ENCODE measurements at regions not wholly inside any gene's neighbourhood (a gene's known extent, or its start where the extent isn't known, plus 50 kb on each side); places are given as distances from the start of the nearest gene placed in this dataset.

DNA sequence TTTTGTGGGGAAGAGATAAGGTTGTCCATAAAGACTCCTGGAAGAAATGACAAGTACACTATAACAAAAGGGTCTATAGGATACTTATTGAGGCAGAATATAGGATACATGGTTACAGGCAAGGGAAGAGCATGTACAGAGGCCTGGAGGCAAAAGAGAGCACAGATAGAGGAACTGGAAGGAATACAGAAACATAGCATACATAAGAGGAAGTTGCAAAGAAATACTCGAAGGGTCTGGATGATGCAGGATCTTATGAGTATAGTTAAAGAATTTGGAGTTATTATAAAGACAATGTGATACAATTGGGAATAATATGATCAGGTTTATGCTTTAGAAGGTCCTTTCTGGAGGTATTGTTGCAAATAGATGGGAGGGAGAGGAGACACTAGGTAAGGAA is 592.7 kb upstream of the POU3F2 start:
- Mint-ChIP-seq H3K4me1 (ENCODE audit: low read depth) (no peaks in the 10 kb centered on the region), H3K4me3 (no peak overlapping the region), H3K27me3 (no peaks in the 10 kb centered on the region), H3K36me3 (no peaks in the 10 kb centered on the region), H3K9me3 (ENCODE audit: low read depth) (no peaks in the 10 kb centered on the region), H3K27ac (no peak overlapping the region)

DNA sequence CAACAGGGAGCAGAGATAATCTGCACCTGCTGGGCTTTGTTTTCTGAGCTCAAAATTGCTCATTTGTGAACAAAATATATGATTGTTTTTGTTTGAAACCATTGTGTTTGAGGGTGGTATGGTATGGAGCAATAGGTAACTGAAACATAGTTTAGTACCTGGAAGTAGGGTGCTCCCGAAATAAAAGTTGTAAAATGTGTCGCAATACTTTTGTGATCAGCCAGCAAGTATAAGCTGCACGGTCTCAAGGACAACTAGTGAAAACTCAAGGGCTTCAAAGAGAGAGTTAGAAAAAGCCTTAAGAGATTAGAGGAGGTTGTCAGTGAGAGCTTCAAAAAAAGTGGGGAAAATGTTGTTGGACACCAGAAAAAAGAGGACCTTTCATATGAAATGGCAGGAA is 579.8 kb upstream of the POU3F2 start:
- Mint-ChIP-seq H3K4me1 (ENCODE audit: low read depth) (no peaks in the 10 kb centered on the region), H3K9me3 (ENCODE audit: low read depth) (no peaks in the 10 kb centered on the region), H3K27ac (no peak overlapping the region), H3K36me3 (no peaks in the 10 kb centered on the region), H3K4me3 (no peak overlapping the region), H3K27me3 (no peaks in the 10 kb centered on the region)

DNA sequence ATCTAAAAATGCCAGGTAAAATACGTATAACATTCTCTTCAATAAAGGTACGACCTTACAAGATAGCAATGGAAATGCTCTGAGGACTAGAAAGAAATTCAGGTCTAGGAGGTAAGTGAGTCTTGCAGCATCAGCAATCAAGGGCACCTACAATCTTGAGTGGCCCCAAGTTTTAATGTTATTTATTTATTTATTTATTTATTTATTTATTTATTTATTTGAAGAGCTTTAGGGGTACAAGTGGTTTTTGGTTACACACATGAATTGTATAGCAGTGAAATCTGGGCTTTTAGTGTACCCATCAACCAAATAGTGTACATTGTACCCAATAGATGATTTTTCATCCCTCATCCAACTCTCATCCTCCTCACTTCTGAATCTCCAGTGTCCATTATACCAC is 574.0 kb upstream of the POU3F2 start:
- H3K27me3 Mint-ChIP-seq: no peaks in the 10 kb centered on the region
- no peak overlapping the region for H3K4me3 Mint-ChIP-seq
- H3K9me3 Mint-ChIP-seq (ENCODE audit: low read depth): no peaks in the 10 kb centered on the region
- no peak overlapping the region for H3K27ac Mint-ChIP-seq
- H3K36me3 Mint-ChIP-seq: no peaks in the 10 kb centered on the region
- H3K4me1 Mint-ChIP-seq (ENCODE audit: low read depth): no peaks in the 10 kb centered on the region

- H3K27me3 Mint-ChIP-seq: no peaks in the 10 kb centered on the region
- H3K27ac Mint-ChIP-seq: no peak overlapping the region
- no peak overlapping the region for H3K4me3 Mint-ChIP-seq
- no peaks in the 10 kb centered on the region for H3K9me3 Mint-ChIP-seq (ENCODE audit: low read depth)
- H3K4me1 Mint-ChIP-seq (ENCODE audit: low read depth): no peaks in the 10 kb centered on the region
- no peaks in the 10 kb centered on the region for H3K36me3 Mint-ChIP-seq
These were observed 562.3 kb upstream of the POU3F2 start for GRCh38 chr6:98272060-98272459.

- H3K27me3 Mint-ChIP-seq: no peaks in the 10 kb centered on the region
- H3K4me3 Mint-ChIP-seq: no peak overlapping the region
- no peaks in the 10 kb centered on the region for H3K36me3 Mint-ChIP-seq
- H3K4me1 Mint-ChIP-seq (ENCODE audit: low read depth): no peaks in the 10 kb centered on the region
- H3K9me3 Mint-ChIP-seq (ENCODE audit: low read depth): no peaks in the 10 kb centered on the region
- H3K27ac Mint-ChIP-seq: no peak overlapping the region
These were observed 559.7 kb upstream of the POU3F2 start for GRCh38 chr6:98274691-98275090.

DNA sequence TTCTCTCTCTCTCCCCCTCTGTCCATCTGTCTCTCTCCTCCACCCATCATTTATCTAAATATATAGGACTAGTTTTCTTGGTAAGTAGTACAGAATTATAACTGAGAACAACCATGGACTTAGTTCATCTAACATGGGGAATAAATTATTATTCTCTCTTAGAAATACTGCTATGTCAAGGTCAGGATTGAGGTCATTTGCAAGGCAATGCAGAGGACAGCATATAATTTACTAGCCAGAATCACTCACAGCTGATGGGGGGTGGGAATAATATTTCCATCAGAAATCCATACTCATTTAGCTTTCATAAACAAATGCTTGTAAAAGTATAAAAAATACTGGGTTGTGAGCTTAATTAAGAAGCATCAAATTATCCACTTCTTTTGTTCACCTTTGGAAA is 553.9 kb upstream of the POU3F2 start:
- Mint-ChIP-seq H3K4me1 (ENCODE audit: low read depth) (no peaks in the 10 kb centered on the region), H3K27ac (no peak overlapping the region), H3K36me3 (no peaks in the 10 kb centered on the region), H3K27me3 (no peaks in the 10 kb centered on the region), H3K4me3 (no peak overlapping the region), H3K9me3 (ENCODE audit: low read depth) (peaks cover 3% of the 10 kb centered on the region)

DNA sequence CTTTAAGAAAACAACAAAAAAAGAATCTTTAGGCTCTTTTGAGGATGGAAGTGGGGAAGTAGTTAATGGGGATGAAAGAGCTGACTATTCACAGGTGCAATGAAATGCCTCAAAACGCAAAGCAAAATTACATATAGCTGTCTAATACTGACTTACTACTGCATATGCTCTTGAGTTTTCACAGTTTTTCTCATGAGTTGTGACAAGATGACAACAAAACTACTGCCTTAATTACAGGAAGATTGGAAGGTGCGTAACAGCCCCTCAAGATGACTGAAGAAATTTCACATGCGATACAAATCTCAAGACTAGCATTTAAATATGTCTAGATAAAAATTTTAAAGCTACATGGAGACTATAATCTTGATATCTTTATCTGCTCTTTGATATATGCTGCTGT is 547.8 kb upstream of the POU3F2 start:
- Mint-ChIP-seq H3K4me3 (no peak overlapping the region), H3K9me3 (ENCODE audit: low read depth) (peaks cover 17% of the 10 kb centered on the region), H3K27ac (no peak overlapping the region), H3K4me1 (ENCODE audit: low read depth) (no peaks in the 10 kb centered on the region), H3K27me3 (no peaks in the 10 kb centered on the region), H3K36me3 (no peaks in the 10 kb centered on the region)

DNA sequence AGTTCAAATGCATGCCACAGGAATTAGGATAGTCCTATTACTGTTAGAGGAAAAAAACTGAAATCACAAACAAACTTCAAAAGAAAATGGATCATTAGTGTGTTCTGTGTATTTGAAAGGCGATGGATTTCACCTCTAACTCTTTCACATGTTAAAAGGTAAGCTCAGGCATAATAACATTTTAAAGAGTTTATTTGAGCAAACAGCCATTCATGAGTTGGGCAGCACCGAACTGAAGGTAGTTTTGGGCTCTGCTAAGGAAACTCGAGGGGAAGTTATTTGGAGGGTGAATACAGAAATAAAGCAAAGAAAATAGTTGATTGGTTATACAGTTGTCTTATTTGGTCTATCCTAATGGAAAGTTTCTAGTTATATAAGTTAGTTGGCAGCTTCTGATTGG is 546.5 kb upstream of the POU3F2 start:
- no peak overlapping the region for H3K4me3 Mint-ChIP-seq
- no peaks in the 10 kb centered on the region for H3K27me3 Mint-ChIP-seq
- no peaks in the 10 kb centered on the region for H3K36me3 Mint-ChIP-seq
- no peak overlapping the region for H3K27ac Mint-ChIP-seq
- H3K4me1 Mint-ChIP-seq (ENCODE audit: low read depth): no peaks in the 10 kb centered on the region
- H3K9me3 Mint-ChIP-seq (ENCODE audit: low read depth): peaks cover 17% of the 10 kb centered on the region

DNA sequence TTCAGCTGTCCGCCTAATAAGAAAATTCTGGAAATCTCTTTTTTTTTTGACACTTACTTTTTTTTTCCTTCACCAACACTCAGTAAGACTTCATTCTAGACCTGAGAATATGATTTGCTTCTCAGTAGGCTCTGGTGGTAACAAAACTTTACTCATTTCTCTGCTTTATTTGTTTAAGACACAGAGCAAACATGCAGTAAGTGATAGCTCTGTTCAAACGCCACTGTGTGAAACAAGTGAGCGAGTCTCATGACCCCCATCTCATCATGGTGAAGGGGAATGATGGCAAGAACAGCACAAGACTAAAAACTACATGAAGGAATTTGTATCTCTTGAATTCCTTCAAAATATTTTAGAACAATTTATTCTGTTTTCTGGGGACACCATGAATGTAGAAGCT is 541.6 kb upstream of the POU3F2 start:
- Mint-ChIP-seq H3K9me3 (ENCODE audit: low read depth) (peaks cover 7% of the 10 kb centered on the region), H3K4me1 (ENCODE audit: low read depth) (no peaks in the 10 kb centered on the region), H3K36me3 (no peaks in the 10 kb centered on the region), H3K27me3 (no peaks in the 10 kb centered on the region), H3K4me3 (no peak overlapping the region), H3K27ac (no peak overlapping the region)

- Mint-ChIP-seq H3K9me3 (ENCODE audit: low read depth) (no peaks in the 10 kb centered on the region), H3K36me3 (no peaks in the 10 kb centered on the region), H3K4me1 (ENCODE audit: low read depth) (no peaks in the 10 kb centered on the region), H3K4me3 (no peak overlapping the region), H3K27me3 (no peaks in the 10 kb centered on the region), H3K27ac (no peak overlapping the region)
These were observed 538.7 kb upstream of the POU3F2 start for GRCh38 chr6:98295515-98296175.

DNA sequence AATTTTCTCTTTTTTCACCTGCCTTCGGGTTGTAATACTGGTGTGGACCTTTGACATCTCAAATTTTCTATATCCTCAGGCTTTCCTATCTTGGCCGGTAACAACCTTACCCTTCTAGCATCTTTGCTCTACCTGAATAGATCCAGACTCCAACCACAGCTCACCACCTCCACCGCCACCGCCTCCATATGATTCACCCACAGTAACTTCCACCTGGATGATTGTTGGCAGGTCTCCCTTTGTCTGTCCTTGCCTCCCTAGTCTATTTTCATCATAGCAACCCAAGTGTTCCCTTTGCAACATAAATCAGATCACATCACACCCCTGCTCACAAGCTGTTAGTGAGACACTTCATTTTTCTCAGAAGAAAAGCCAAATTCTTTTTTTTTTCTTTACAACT is 525.8 kb upstream of the POU3F2 start:
- Mint-ChIP-seq H3K9me3 (ENCODE audit: low read depth) (peaks cover 13% of the 10 kb centered on the region), H3K36me3 (no peaks in the 10 kb centered on the region), H3K4me3 (no peak overlapping the region), H3K27ac (no peak overlapping the region), H3K27me3 (no peaks in the 10 kb centered on the region), H3K4me1 (ENCODE audit: low read depth) (no peaks in the 10 kb centered on the region)

DNA sequence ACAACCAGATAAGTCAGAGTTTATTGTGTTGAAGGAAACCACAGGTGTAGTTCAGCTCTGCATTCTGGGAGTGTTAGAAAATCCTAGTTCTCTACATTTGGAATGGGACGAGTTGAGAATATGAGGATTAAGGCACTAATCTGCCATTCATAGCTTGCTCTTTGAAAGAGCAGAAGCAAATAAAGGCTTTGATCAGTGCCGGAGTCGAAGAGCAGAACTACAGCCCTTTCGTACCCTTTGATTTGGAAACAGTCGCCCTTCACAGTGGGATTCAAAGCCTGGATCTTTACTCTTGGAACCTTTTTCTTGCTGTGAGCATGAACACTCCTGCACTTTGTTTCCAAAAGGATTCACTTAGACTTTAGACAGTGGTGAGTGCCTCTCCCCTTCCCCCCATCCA is 523.9 kb upstream of the POU3F2 start:
- Mint-ChIP-seq H3K4me3 (no peak overlapping the region), H3K36me3 (no peaks in the 10 kb centered on the region), H3K27ac (no peak overlapping the region), H3K4me1 (ENCODE audit: low read depth) (no peaks in the 10 kb centered on the region), H3K27me3 (no peaks in the 10 kb centered on the region), H3K9me3 (ENCODE audit: low read depth) (no peaks in the 10 kb centered on the region)

- no peaks in the 10 kb centered on the region for H3K4me1 Mint-ChIP-seq (ENCODE audit: low read depth)
- no peak overlapping the region for H3K27ac Mint-ChIP-seq
- H3K9me3 Mint-ChIP-seq (ENCODE audit: low read depth): no peaks in the 10 kb centered on the region
- no peaks in the 10 kb centered on the region for H3K27me3 Mint-ChIP-seq
- H3K36me3 Mint-ChIP-seq: no peaks in the 10 kb centered on the region
- no peak overlapping the region for H3K4me3 Mint-ChIP-seq
These were observed 510.8 kb upstream of the POU3F2 start for GRCh38 chr6:98323605-98324004.

DNA sequence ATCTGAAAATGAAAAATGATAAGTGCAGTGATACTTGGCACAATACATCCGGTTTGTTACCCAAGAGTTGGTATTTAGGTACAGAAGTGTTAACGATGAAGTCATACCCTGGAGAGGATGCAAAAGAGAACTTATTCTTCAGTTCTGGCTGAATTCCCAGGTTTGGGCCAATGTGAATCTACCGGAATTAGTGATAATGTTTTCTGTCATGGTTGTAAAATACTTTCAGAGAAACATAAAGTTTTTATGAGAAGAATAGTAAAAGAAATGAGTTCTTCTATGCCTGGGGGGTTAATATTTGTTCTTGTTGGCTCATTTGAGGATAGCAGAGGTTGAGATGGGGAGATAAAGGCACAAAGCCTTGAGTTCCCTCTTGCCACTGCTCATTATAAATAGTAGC is 509.9 kb upstream of the POU3F2 start:
- H3K4me1 Mint-ChIP-seq (ENCODE audit: low read depth): no peaks in the 10 kb centered on the region
- H3K36me3 Mint-ChIP-seq: no peaks in the 10 kb centered on the region
- H3K9me3 Mint-ChIP-seq (ENCODE audit: low read depth): no peaks in the 10 kb centered on the region
- no peak overlapping the region for H3K4me3 Mint-ChIP-seq
- H3K27ac Mint-ChIP-seq: no peak overlapping the region
- no peaks in the 10 kb centered on the region for H3K27me3 Mint-ChIP-seq

- Mint-ChIP-seq H3K36me3 (no peaks in the 10 kb centered on the region), H3K4me1 (ENCODE audit: low read depth) (no peaks in the 10 kb centered on the region), H3K9me3 (ENCODE audit: low read depth) (no peaks in the 10 kb centered on the region), H3K4me3 (no peak overlapping the region), H3K27ac (no peak overlapping the region), H3K27me3 (no peaks in the 10 kb centered on the region)
These were observed 509.0 kb upstream of the POU3F2 start for GRCh38 chr6:98325366-98325765.

DNA sequence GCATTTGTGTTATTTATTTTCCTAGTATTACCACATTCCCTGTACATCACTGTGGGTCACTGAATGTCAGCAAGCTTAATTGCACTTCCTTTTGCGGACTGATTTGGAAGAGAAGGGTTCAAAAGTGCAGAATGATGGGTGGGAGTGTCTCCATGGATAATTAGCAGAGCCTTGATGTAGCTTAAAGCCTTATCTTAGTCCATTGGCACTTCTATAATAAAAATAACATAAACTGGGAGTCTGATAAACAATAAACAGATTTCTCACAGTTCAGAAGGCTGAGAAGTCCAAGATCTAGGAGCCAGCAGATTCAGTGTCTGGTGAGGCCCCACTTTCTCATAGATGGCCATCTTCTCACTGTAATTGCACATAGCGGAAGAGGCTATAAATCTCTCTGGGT is 501.1 kb upstream of the POU3F2 start:
- Mint-ChIP-seq H3K9me3 (ENCODE audit: low read depth) (no peaks in the 10 kb centered on the region), H3K36me3 (no peaks in the 10 kb centered on the region), H3K27ac (no peak overlapping the region), H3K4me3 (no peak overlapping the region), H3K4me1 (ENCODE audit: low read depth) (no peaks in the 10 kb centered on the region), H3K27me3 (no peaks in the 10 kb centered on the region)

Data from activated naive CD8-positive, alpha-beta T cell (primary cell).